Fibroblast of the aortic adventitia (primary cell): ENCODE measurements at regions not wholly inside any gene's neighbourhood (a gene's known extent, or its start where the extent isn't known, plus 50 kb on each side); places are given as distances from the start of the nearest gene placed in this dataset.

Experiments used
- DNase-seq: peaks from one replicate; pipeline ENCODE4 v3.0.0-alpha.2; 2010; ENCODE audit warnings: low read depth
- H3K4me3 ChIP-seq: 2 replicates; pipeline ENCODE4 v1.5.1; 2011; ENCODE audit warnings: low read depth, mild to moderate bottlenecking, control low read depth, low read length, moderate library complexity
- CTCF ChIP-seq: IDR thresholded peaks from 2 replicates; pipeline ENCODE4 v1.5.1; 2011; ENCODE audit warnings: mild to moderate bottlenecking, low read length, control low read depth, inconsistent platforms; ENCODE audit not compliant: insufficient read depth

- no peak for TF ChIP-seq CTCF
- no peak overlapping the region for H3K4me3 ChIP-seq
- DNase-seq = no peak
These were observed 138.7 kb downstream of the SPP2 start for GRCh38 chr2:234189230-234189629.

- no peak for TF ChIP-seq CTCF
- no peak overlapping the region for H3K4me3 ChIP-seq
- no peak for DNase-seq
These were observed 137.2 kb downstream of the SPP2 start for GRCh38 chr2:234187646-234188174.

GRCh38 chr2:234181121-234181520, 130.6 kb downstream of the SPP2 start:
- H3K4me3 ChIP-seq = no peak overlapping the region
- no peak for DNase-seq
- TF ChIP-seq CTCF = no peak

- DNase-seq = no peak
- no peak overlapping the region for H3K4me3 ChIP-seq
- TF ChIP-seq CTCF = no peak
These were observed 128.5 kb downstream of the SPP2 start for GRCh38 chr2:234179031-234179363.

- DNase-seq = peak; percentile 19
- H3K4me3 ChIP-seq = no peak overlapping the region
These were observed 128.0 kb downstream of the SPP2 start for GRCh38 chr2:234178330-234179030.

GRCh38 chr2:234175649-234176048, 125.1 kb downstream of the SPP2 start:
- H3K4me3 ChIP-seq = no peak overlapping the region
- no peak for DNase-seq
- TF ChIP-seq CTCF = no peak

More at GRCh38 chr2:234178330-234179030, 128.0 kb downstream of the SPP2 start:
- TF ChIP-seq CTCF = no peak

GRCh38 chr2:234174742-234175141, 124.2 kb downstream of the SPP2 start:
- H3K4me3 ChIP-seq = no peak overlapping the region
- no peak for TF ChIP-seq CTCF
- no peak for DNase-seq
